GM23338 (cell line): ENCODE measurements at regions not wholly inside any gene's neighbourhood (a gene's known extent, or its start where the extent isn't known, plus 50 kb on each side); places are given as distances from the start of the nearest gene placed in this dataset.
"Not testable (repeated sequence)": the region's sequence is repeated elsewhere in the genome, so short reads cannot be mapped to it uniquely, and the experiment has no call there.

Experiments
- ATAC-seq: fragments of 200-7000 bp; cut with Tn5 transposase; 3 replicates; pipeline ENCODE4 v1.9.1; 2020
- DNase-seq: peaks from one replicate; pipeline ENCODE4 v3.0.0-alpha.2; 2015; ENCODE audit warnings: low spot score
- H2AFZ ChIP-seq: fragments of 200-600 bp; sonication (generic); 2 replicates; pipeline ENCODE4 v1.8.0; 2016; ENCODE audit warnings: antibody characterized with exemption, mild to moderate bottlenecking, moderate library complexity
- H3F3A ChIP-seq: fragments of 200-600 bp; sonication (generic); replicated peaks from 2 replicates; pipeline ENCODE4 v1.8.0; 2017; ENCODE audit warnings: antibody characterized with exemption, mixed run types, low read depth
- H3K27ac ChIP-seq: fragments of 200-600 bp; sonication (generic); 2 replicates; pipeline ENCODE4 v1.6.1; 2016; ENCODE audit warnings: low read depth
- H3K27me3 ChIP-seq: fragments of 200-600 bp; sonication (generic); 2 replicates; pipeline ENCODE4 v1.8.0; 2016; ENCODE audit warnings: mild to moderate bottlenecking, mixed run types, moderate library complexity; ENCODE audit not compliant: insufficient read depth
- H3K36me3 ChIP-seq: fragments of 200-600 bp; sonication (generic); 2 replicates; pipeline ENCODE4 v1.8.0; 2016; ENCODE audit warnings: mild to moderate bottlenecking; ENCODE audit not compliant: insufficient read depth
- H3K4me1 ChIP-seq: fragments of 200-600 bp; sonication (generic); 2 replicates; pipeline ENCODE4 v1.8.0; 2016; ENCODE audit warnings: mild to moderate bottlenecking, moderate library complexity; ENCODE audit not compliant: insufficient read depth
- H3K4me2 ChIP-seq: fragments of 200-600 bp; sonication (generic); 2 replicates; pipeline ENCODE4 v1.7.1; 2017; ENCODE audit warnings: mixed run types
- H3K4me3 ChIP-seq: fragments of 200-600 bp; sonication (generic); 2 replicates; pipeline ENCODE4 v1.6.1; 2016; ENCODE audit warnings: mixed run types
- H3K79me2 ChIP-seq: fragments of 200-600 bp; sonication (generic); replicated peaks from 2 replicates; pipeline ENCODE4 v1.8.0; 2017; ENCODE audit warnings: mild to moderate bottlenecking; ENCODE audit not compliant: insufficient read depth
- H3K9me2 ChIP-seq: fragments of 200-600 bp; sonication (generic); 2 replicates; pipeline ENCODE4 v1.8.0; 2017; ENCODE audit not compliant: insufficient read depth
- H4K20me1 ChIP-seq: fragments of 200-600 bp; sonication (generic); replicated peaks from 2 replicates; pipeline ENCODE4 v1.8.0; 2017; ENCODE audit warnings: mild to moderate bottlenecking; ENCODE audit not compliant: insufficient read depth
- H3K27ac Mint-ChIP-seq: 2 replicates; pipeline ENCODE4 v1.8.0; 2020; ENCODE audit warnings: inconsistent platforms, mild to moderate bottlenecking, moderate library complexity, mixed read lengths
- H3K27me3 Mint-ChIP-seq: 3 replicates; pipeline ENCODE4 v1.8.0; 2022; ENCODE audit warnings: low read depth, mild to moderate bottlenecking, moderate library complexity, mixed read lengths, inconsistent platforms; ENCODE audit not compliant: insufficient read depth, poor library complexity
- H3K36me3 Mint-ChIP-seq: 3 replicates; pipeline ENCODE4 v1.8.0; 2021; ENCODE audit warnings: low read depth, mild to moderate bottlenecking, inconsistent platforms, moderate library complexity, mixed read lengths
- H3K4me1 Mint-ChIP-seq: 3 replicates; pipeline ENCODE4 v1.8.0; 2020; ENCODE audit warnings: mild to moderate bottlenecking, inconsistent platforms, mixed read lengths
- H3K4me3 Mint-ChIP-seq: 3 replicates; pipeline ENCODE4 v1.8.0; 2021; ENCODE audit warnings: moderate library complexity, mild to moderate bottlenecking, inconsistent platforms, mixed read lengths
- H3K9me3 Mint-ChIP-seq: 3 replicates; pipeline ENCODE4 v1.8.0; 2020; ENCODE audit warnings: moderate library complexity, mild to moderate bottlenecking, inconsistent platforms, mixed read lengths
- CREB1 ChIP-seq: fragments of 250-450 bp; sonication (Bioruptor Pico); IDR thresholded peaks from 2 replicates; pipeline ENCODE4 v1.5.0; 2020; ENCODE audit warnings: low read depth, mild to moderate bottlenecking, moderate library complexity
- EZH2 ChIP-seq: fragments of 200-600 bp; sonication (generic); IDR thresholded peaks from one replicate; pipeline ENCODE4 v1.8.0; 2017; ENCODE audit warnings: antibody characterized with exemption, mild to moderate bottlenecking, low read depth; ENCODE audit not compliant: unreplicated experiment
- EZH2phosphoT487 ChIP-seq: fragments of 200-600 bp; sonication (generic); IDR thresholded peaks from one replicate; pipeline ENCODE4 v1.8.1; 2018; ENCODE audit warnings: antibody characterized with exemption; ENCODE audit not compliant: unreplicated experiment
- POLR2AphosphoS5 ChIP-seq: IDR thresholded peaks from 2 replicates; pipeline ENCODE4 v1.6.1; 2016; ENCODE audit warnings: antibody characterized with exemption, low read depth
- ZNF114 ChIP-seq: fragments of 250-450 bp; sonication (Bioruptor Pico); IDR thresholded peaks from 2 replicates; pipeline ENCODE4 v1.5.0; 2020; ENCODE audit warnings: mild to moderate bottlenecking, moderate library complexity
- ZNF331 ChIP-seq: fragments of 250-450 bp; sonication (Bioruptor Pico); IDR thresholded peaks from 2 replicates; pipeline ENCODE4 v1.5.0; 2020; ENCODE audit warnings: low read depth, mild to moderate bottlenecking, moderate library complexity
- TF ChIP-seq, protein P1 (sequence below): IDR thresholded peaks from 2 replicates; pipeline ENCODE4 v1.6.1; 2016; ENCODE audit warnings: antibody characterized with exemption
- TF ChIP-seq, protein P2 (sequence below): IDR thresholded peaks from one replicate; pipeline ENCODE4 v1.6.1; 2018; ENCODE audit warnings: antibody characterized with exemption; ENCODE audit not compliant: unreplicated experiment
- TF ChIP-seq, protein P3 (sequence below), 2 experiments: fragments of 200-600 bp in 1 of 2; sonication (generic) in 1 of 2; conservative IDR thresholded peaks; 2 replicates each; pipeline versions ENCODE4 v1.5.1 to v1.6.1; 2016 to 2017; ENCODE audit warnings: antibody characterized with exemption in 2 of 2, low read depth in 2 of 2, mild to moderate bottlenecking in 2 of 2, moderate library complexity in 1 of 2
- TF ChIP-seq, protein P4 (sequence below): fragments of 250-450 bp; sonication (Bioruptor Pico); IDR thresholded peaks from 2 replicates; pipeline ENCODE4 v1.5.0; 2020; ENCODE audit warnings: mild to moderate bottlenecking, moderate library complexity

DNA sequence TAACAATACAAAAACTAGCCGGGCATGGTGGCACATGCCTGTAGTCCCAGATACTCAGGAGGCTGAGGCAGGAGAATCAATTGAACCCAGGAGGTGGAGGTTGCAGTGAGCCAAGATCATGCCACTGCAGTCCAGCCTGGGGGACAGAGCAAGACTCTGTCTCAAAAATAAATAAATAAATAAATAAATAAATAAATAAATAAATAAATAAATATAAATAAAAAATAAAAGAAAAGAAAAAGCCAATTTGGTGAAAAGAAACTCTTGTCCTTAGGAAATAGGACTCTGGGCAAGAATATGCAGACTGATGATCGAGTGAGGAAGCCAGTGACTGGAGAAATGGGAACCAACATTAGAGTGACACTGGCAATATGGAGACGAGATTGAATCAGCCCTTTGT is 171.9 kb upstream of the DCC start:
- H3K27me3 ChIP-seq, H3K36me3 Mint-ChIP-seq, H4K20me1 ChIP-seq, H2AFZ ChIP-seq, H3K4me2 ChIP-seq, H3K36me3 ChIP-seq, DNase-seq, H3K4me1 ChIP-seq, H3K79me2 ChIP-seq, H3K27ac ChIP-seq, ATAC-seq, H3K4me3 ChIP-seq, H3K27me3 Mint-ChIP-seq, H3K4me3 Mint-ChIP-seq, H3K4me1 Mint-ChIP-seq, H3K9me2 ChIP-seq, H3F3A ChIP-seq: not testable (repeated sequence)
- H3K9me3 Mint-ChIP-seq, result peaks cover 18% of the 10 kb centered on the region; the same call in 2 of the 3 replicates
- H3K27ac Mint-ChIP-seq, result peak overlapping the region; percentile 84

DNA sequence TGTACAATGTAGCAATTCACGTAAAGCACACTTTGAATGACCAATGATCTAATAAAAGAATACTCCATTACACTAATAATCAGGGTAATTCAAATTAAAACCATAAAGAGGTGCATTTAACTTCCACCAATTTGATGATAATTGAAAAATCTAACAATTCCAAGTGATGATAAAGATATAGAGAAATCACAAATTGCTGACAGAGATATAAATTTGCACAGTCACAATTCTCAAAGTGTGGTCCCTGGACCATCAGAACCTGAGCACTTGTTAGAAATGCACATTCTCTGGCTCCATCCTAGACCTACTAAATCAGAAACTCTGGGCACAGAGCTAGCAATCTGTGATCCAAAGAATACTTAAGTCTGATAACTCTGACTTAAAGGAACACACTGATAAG is 165.8 kb upstream of the DCC start:
- Histone ChIP-seq H3K4me2 (no peak overlapping the region), H3K4me3 (no peak overlapping the region), H4K20me1 (no peaks in the 10 kb centered on the region), H3K36me3 (no peaks in the 10 kb centered on the region), H3K27ac (no peak overlapping the region), H3K9me2 (no peaks in the 10 kb centered on the region), H3F3A (no peaks in the 10 kb centered on the region), H3K4me1 (no peaks in the 10 kb centered on the region), H3K27me3 (no peaks in the 10 kb centered on the region), H3K79me2 (no peaks in the 10 kb centered on the region), H2AFZ (no peak overlapping the region)
- DNase-seq (no peak), ATAC-seq (no peak)
- Mint-ChIP-seq H3K27me3 (peaks cover 2% of the 10 kb centered on the region), H3K4me3 (no peak overlapping the region), H3K9me3 (no peaks in the 10 kb centered on the region), H3K4me1 (no peaks in the 10 kb centered on the region), H3K36me3 (no peaks in the 10 kb centered on the region), H3K27ac (no peak overlapping the region)
- TF ChIP-seq, protein P1, sequence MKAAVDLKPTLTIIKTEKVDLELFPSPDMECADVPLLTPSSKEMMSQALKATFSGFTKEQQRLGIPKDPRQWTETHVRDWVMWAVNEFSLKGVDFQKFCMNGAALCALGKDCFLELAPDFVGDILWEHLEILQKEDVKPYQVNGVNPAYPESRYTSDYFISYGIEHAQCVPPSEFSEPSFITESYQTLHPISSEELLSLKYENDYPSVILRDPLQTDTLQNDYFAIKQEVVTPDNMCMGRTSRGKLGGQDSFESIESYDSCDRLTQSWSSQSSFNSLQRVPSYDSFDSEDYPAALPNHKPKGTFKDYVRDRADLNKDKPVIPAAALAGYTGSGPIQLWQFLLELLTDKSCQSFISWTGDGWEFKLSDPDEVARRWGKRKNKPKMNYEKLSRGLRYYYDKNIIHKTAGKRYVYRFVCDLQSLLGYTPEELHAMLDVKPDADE, result no peak
- TF ChIP-seq ZNF331 (CRISPR knock-in tag) (no peak), CREB1 (CRISPR knock-in tag) (no peak), EZH2phosphoT487 (no peak), ZNF114 (CRISPR knock-in tag) (no peak), EZH2 (no peak), POLR2AphosphoS5 (no peak)
- TF ChIP-seq, protein P2, sequence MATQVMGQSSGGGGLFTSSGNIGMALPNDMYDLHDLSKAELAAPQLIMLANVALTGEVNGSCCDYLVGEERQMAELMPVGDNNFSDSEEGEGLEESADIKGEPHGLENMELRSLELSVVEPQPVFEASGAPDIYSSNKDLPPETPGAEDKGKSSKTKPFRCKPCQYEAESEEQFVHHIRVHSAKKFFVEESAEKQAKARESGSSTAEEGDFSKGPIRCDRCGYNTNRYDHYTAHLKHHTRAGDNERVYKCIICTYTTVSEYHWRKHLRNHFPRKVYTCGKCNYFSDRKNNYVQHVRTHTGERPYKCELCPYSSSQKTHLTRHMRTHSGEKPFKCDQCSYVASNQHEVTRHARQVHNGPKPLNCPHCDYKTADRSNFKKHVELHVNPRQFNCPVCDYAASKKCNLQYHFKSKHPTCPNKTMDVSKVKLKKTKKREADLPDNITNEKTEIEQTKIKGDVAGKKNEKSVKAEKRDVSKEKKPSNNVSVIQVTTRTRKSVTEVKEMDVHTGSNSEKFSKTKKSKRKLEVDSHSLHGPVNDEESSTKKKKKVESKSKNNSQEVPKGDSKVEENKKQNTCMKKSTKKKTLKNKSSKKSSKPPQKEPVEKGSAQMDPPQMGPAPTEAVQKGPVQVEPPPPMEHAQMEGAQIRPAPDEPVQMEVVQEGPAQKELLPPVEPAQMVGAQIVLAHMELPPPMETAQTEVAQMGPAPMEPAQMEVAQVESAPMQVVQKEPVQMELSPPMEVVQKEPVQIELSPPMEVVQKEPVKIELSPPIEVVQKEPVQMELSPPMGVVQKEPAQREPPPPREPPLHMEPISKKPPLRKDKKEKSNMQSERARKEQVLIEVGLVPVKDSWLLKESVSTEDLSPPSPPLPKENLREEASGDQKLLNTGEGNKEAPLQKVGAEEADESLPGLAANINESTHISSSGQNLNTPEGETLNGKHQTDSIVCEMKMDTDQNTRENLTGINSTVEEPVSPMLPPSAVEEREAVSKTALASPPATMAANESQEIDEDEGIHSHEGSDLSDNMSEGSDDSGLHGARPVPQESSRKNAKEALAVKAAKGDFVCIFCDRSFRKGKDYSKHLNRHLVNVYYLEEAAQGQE, result no peak
- TF ChIP-seq, protein P3, sequence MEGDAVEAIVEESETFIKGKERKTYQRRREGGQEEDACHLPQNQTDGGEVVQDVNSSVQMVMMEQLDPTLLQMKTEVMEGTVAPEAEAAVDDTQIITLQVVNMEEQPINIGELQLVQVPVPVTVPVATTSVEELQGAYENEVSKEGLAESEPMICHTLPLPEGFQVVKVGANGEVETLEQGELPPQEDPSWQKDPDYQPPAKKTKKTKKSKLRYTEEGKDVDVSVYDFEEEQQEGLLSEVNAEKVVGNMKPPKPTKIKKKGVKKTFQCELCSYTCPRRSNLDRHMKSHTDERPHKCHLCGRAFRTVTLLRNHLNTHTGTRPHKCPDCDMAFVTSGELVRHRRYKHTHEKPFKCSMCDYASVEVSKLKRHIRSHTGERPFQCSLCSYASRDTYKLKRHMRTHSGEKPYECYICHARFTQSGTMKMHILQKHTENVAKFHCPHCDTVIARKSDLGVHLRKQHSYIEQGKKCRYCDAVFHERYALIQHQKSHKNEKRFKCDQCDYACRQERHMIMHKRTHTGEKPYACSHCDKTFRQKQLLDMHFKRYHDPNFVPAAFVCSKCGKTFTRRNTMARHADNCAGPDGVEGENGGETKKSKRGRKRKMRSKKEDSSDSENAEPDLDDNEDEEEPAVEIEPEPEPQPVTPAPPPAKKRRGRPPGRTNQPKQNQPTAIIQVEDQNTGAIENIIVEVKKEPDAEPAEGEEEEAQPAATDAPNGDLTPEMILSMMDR (conservative IDR thresholded peaks at IDR 0.05; ENCODE audit: low read depth in 2 of 2), result no peak
- TF ChIP-seq, protein P4, sequence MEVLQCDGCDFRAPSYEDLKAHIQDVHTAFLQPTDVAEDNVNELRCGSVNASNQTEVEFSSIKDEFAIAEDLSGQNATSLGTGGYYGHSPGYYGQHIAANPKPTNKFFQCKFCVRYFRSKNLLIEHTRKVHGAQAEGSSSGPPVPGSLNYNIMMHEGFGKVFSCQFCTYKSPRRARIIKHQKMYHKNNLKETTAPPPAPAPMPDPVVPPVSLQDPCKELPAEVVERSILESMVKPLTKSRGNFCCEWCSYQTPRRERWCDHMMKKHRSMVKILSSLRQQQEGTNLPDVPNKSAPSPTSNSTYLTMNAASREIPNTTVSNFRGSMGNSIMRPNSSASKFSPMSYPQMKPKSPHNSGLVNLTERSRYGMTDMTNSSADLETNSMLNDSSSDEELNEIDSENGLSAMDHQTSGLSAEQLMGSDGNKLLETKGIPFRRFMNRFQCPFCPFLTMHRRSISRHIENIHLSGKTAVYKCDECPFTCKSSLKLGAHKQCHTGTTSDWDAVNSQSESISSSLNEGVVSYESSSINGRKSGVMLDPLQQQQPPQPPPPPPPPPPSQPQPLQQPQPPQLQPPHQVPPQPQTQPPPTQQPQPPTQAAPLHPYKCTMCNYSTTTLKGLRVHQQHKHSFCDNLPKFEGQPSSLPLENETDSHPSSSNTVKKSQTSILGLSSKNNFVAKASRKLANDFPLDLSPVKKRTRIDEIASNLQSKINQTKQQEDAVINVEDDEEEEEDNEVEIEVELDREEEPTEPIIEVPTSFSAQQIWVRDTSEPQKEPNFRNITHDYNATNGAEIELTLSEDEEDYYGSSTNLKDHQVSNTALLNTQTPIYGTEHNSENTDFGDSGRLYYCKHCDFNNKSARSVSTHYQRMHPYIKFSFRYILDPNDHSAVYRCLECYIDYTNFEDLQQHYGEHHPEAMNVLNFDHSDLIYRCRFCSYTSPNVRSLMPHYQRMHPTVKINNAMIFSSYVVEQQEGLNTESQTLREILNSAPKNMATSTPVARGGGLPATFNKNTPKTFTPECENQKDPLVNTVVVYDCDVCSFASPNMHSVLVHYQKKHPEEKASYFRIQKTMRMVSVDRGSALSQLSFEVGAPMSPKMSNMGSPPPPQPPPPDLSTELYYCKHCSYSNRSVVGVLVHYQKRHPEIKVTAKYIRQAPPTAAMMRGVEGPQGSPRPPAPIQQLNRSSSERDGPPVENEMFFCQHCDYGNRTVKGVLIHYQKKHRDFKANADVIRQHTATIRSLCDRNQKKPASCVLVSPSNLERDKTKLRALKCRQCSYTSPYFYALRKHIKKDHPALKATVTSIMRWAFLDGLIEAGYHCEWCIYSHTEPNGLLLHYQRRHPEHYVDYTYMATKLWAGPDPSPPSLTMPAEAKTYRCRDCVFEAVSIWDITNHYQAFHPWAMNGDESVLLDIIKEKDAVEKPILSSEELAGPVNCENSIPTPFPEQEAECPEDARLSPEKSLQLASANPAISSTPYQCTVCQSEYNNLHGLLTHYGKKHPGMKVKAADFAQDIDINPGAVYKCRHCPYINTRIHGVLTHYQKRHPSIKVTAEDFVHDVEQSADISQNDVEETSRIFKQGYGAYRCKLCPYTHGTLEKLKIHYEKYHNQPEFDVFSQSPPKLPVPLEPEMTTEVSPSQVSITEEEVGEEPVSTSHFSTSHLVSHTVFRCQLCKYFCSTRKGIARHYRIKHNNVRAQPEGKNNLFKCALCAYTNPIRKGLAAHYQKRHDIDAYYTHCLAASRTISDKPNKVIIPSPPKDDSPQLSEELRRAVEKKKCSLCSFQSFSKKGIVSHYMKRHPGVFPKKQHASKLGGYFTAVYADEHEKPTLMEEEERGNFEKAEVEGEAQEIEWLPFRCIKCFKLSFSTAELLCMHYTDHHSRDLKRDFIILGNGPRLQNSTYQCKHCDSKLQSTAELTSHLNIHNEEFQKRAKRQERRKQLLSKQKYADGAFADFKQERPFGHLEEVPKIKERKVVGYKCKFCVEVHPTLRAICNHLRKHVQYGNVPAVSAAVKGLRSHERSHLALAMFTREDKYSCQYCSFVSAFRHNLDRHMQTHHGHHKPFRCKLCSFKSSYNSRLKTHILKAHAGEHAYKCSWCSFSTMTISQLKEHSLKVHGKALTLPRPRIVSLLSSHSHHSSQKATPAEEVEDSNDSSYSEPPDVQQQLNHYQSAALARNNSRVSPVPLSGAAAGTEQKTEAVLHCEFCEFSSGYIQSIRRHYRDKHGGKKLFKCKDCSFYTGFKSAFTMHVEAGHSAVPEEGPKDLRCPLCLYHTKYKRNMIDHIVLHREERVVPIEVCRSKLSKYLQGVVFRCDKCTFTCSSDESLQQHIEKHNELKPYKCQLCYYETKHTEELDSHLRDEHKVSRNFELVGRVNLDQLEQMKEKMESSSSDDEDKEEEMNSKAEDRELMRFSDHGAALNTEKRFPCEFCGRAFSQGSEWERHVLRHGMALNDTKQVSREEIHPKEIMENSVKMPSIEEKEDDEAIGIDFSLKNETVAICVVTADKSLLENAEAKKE (CRISPR knock-in tag), result no peak
